PC-3 (cell line): ENCODE measurements at regions not wholly inside any gene's neighbourhood (a gene's known extent, or its start where the extent isn't known, plus 50 kb on each side); places are given as distances from the start of the nearest gene placed in this dataset.

Source experiments
- ATAC-seq: fragments of 200-7000 bp; cut with Tn5 transposase; 2 replicates; pipeline ENCODE4 v1.9.1; 2020; ENCODE audit warnings: mild to moderate bottlenecking, moderate library complexity
- BruUV-seq: library from RNA; stranded (reverse); fragments of 400-500 nt; replicated peaks from 2 replicates; lab custom pipeline; 2021; lab: Mats Ljungman, UMichigan
- CTCF ChIA-PET: fragments of 300-600 bp; sonication (Branson Sonifier 250); formaldehyde crosslinking; loops from one replicate; lab custom pipeline; 2022; ENCODE audit warnings: antibody characterized with exemption; lab: Charles Lee
- POLR2A ChIA-PET: fragments of 300-600 bp; sonication (Branson Sonifier 250); formaldehyde crosslinking; loops from one replicate; lab custom pipeline; 2022; ENCODE audit warnings: antibody characterized with exemption; ENCODE audit not compliant: unreplicated experiment; lab: Charles Lee
- DNase-seq: peaks from one replicate; pipeline ENCODE4 v3.0.0-alpha.2; 2015
- H2AFZ ChIP-seq: fragments of 300-600 bp; sonication (generic); 2 replicates; pipeline ENCODE4 v1.6.0; 2016; ENCODE audit warnings: antibody characterized with exemption, low read length
- H3F3A ChIP-seq: fragments of 300-600 bp; sonication (generic); one replicate; pipeline ENCODE4 v1.6.0; 2017; ENCODE audit warnings: antibody characterized with exemption, low read length, control low read depth, mild to moderate bottlenecking; ENCODE audit not compliant: unreplicated experiment
- H3K27ac ChIP-seq: fragments of 300-600 bp; sonication (generic); 2 replicates; pipeline ENCODE4 v1.5.1; 2016; ENCODE audit warnings: mild to moderate bottlenecking, low read length
- H3K27me3 ChIP-seq: fragments of 300-600 bp; sonication (generic); 2 replicates; pipeline ENCODE4 v1.6.1; 2016; ENCODE audit warnings: low read length, mixed read lengths
- H3K36me3 ChIP-seq: fragments of 300-600 bp; sonication (generic); 2 replicates; pipeline ENCODE4 v1.6.1; 2016; ENCODE audit warnings: low read depth, mixed run types, low read length, mixed read lengths
- H3K4me1 ChIP-seq: fragments of 300-600 bp; sonication (generic); 2 replicates; pipeline ENCODE4 v1.5.1; 2016; ENCODE audit warnings: low read length; ENCODE audit not compliant: insufficient read depth
- H3K4me2 ChIP-seq: fragments of 300-600 bp; sonication (generic); 2 replicates; pipeline ENCODE4 v1.6.0; 2016; ENCODE audit warnings: low read length
- H3K4me3 ChIP-seq: fragments of 300-600 bp; sonication (generic); 2 replicates; pipeline ENCODE4 v1.5.1; 2016; ENCODE audit warnings: mild to moderate bottlenecking, low read length, mixed read lengths
- H3K79me2 ChIP-seq: fragments of 300-600 bp; sonication (generic); 2 replicates; pipeline ENCODE4 v1.6.1; 2017; ENCODE audit warnings: low read length, mixed read lengths
- H3K9ac ChIP-seq: fragments of 300-600 bp; sonication (generic); 2 replicates; pipeline ENCODE4 v1.6.0; 2016; ENCODE audit warnings: mild to moderate bottlenecking, low read length
- H3K9me2 ChIP-seq: fragments of 300-600 bp; sonication (generic); replicated peaks from 2 replicates; pipeline ENCODE4 v1.6.1; 2016; ENCODE audit warnings: mixed run types, low read length, mixed read lengths
- H3K9me3 ChIP-seq: fragments of 300-600 bp; sonication (generic); 2 replicates; pipeline ENCODE4 v1.6.1; 2016; ENCODE audit warnings: low read length, mixed read lengths
- H4K20me1 ChIP-seq: fragments of 300-600 bp; sonication (generic); 2 replicates; pipeline ENCODE4 v1.6.1; 2016; ENCODE audit warnings: low read length, mixed read lengths
- EZH2 ChIP-seq: fragments of 300-600 bp; sonication (generic); IDR thresholded peaks from one replicate; pipeline ENCODE4 v1.6.1; 2017; ENCODE audit warnings: antibody characterized with exemption, mild to moderate bottlenecking, low read length; ENCODE audit not compliant: unreplicated experiment
- EZH2phosphoT487 ChIP-seq: fragments of 300-600 bp; sonication (generic); IDR thresholded peaks from 2 replicates; pipeline ENCODE4 v1.6.1; 2018; ENCODE audit warnings: mild to moderate bottlenecking, antibody characterized with exemption, low read length, borderline replicate concordance
- intact Hi-C: fragments of 100-400 bp; cut with micrococcal nuclease; formaldehyde crosslinking; loops from 2 replicates; pipeline ENCODE4 v1.9.0; 2023
- TF ChIP-seq, protein P1 (sequence below): fragments of 300-600 bp; sonication (generic); conservative IDR thresholded peaks from 2 replicates; pipeline ENCODE4 v1.5.1; 2017; ENCODE audit warnings: antibody characterized with exemption, low read depth, mild to moderate bottlenecking, low read length

DNA sequence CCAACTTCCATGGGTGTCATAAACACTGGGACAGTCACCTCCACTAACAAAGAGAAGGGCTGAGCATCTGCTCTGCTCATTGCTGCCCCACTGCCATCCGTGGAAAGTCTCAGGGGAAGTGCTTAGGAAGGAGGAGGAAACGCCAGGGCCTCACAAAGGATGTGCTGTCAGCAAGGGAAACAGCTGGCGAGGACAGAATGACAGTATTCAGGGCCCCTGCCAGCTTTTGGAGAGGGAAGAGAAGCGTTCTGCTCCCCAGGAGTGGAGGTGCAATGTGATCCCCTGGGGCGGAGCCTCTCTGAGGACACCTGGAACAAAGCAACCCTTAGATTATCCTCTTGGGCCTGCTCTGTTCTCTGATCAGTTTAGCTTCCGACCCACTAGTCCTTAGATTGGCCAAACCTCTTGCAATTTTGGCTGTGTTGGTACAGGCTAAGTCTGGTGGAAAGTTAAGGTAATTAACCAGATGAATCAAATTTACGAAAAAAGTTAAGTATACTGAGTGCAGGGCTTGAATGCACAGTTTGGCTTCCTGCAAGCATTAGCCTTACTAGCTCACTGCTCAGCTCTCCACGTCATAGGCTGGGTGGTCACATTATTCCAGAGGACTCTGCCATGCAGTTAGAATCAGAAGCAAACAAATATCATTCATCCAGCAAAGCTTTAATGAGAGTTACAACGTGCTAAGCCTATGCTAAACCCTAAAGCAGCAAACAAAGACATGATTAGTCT lies 170.2 kb upstream of the NFIA start:
- H3F3A ChIP-seq = no peaks in the 10 kb centered on the region
- no peaks in the 10 kb centered on the region for H3K4me1 ChIP-seq
- 0 out of 2 replicates have a peak overlapping the region, but pooled peaks have one; percentile 18 for H2AFZ ChIP-seq
- H3K9me2 ChIP-seq = no peaks in the 10 kb centered on the region
- no TSS peak for BruUV-seq
- peaks cover 10% of the 10 kb centered on the region for H3K27me3 ChIP-seq
- H3K36me3 ChIP-seq = no peaks in the 10 kb centered on the region
- no peak for ATAC-seq
- H3K4me2 ChIP-seq = no peak overlapping the region
- no peaks in the 10 kb centered on the region for H3K9me3 ChIP-seq
- DNase-seq = no peak
- H3K79me2 ChIP-seq = no peaks in the 10 kb centered on the region
- intact Hi-C loops = no loop called here
- ChIA-PET CTCF (no interaction called here), POLR2A (no interaction called here)
- no peaks in the 10 kb centered on the region for H4K20me1 ChIP-seq
- TF ChIP-seq EZH2 (no peak), EZH2phosphoT487 (no peak)
- TF ChIP-seq, protein P1, sequence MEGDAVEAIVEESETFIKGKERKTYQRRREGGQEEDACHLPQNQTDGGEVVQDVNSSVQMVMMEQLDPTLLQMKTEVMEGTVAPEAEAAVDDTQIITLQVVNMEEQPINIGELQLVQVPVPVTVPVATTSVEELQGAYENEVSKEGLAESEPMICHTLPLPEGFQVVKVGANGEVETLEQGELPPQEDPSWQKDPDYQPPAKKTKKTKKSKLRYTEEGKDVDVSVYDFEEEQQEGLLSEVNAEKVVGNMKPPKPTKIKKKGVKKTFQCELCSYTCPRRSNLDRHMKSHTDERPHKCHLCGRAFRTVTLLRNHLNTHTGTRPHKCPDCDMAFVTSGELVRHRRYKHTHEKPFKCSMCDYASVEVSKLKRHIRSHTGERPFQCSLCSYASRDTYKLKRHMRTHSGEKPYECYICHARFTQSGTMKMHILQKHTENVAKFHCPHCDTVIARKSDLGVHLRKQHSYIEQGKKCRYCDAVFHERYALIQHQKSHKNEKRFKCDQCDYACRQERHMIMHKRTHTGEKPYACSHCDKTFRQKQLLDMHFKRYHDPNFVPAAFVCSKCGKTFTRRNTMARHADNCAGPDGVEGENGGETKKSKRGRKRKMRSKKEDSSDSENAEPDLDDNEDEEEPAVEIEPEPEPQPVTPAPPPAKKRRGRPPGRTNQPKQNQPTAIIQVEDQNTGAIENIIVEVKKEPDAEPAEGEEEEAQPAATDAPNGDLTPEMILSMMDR = no peak
- no peak overlapping the region for H3K27ac ChIP-seq
- H3K4me3 ChIP-seq = no peak overlapping the region
- no peak overlapping the region for H3K9ac ChIP-seq

DNA sequence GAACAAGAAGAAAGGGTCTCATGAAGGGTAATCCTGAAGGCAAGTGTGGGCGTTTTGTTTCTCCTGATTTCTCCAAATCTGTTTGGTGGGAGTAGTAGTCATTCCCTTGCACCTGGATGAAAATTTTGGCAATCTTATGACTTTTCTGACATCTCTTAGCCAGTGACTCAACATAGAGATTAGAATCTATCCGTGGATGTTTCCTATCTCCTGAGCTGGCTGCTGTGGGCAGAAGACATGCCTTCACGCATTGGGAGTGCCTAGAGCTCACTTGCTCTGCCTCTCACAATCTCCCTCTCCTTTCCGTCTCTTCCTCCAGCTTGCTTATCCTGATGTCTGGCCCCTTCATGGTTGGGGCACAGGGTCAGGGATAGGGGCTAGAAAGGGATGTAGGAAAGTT lies 174.2 kb upstream of the NFIA start:
- intact Hi-C loops = no loop called here
- CTCF ChIA-PET = no interaction called here
- BruUV-seq = no TSS peak
- Histone ChIP-seq H3K4me1 (no peaks in the 10 kb centered on the region), H3K9ac (no peak overlapping the region), H2AFZ (no peak overlapping the region), H3K4me2 (no peak overlapping the region), H3K9me2 (no peaks in the 10 kb centered on the region), H3K9me3 (no peaks in the 10 kb centered on the region), H3F3A (no peaks in the 10 kb centered on the region), H3K79me2 (no peaks in the 10 kb centered on the region), H4K20me1 (no peaks in the 10 kb centered on the region), H3K27me3 (peaks cover 2% of the 10 kb centered on the region; the same call in 1 of the 2 replicates), H3K36me3 (no peaks in the 10 kb centered on the region), H3K4me3 (no peak overlapping the region), H3K27ac (no peak overlapping the region)
- POLR2A ChIA-PET = no interaction called here
- ATAC-seq (no peak), DNase-seq (no peak)
- TF ChIP-seq EZH2 (no peak), EZH2phosphoT487 (no peak)
- TF ChIP-seq, protein P1 = no peak

DNA sequence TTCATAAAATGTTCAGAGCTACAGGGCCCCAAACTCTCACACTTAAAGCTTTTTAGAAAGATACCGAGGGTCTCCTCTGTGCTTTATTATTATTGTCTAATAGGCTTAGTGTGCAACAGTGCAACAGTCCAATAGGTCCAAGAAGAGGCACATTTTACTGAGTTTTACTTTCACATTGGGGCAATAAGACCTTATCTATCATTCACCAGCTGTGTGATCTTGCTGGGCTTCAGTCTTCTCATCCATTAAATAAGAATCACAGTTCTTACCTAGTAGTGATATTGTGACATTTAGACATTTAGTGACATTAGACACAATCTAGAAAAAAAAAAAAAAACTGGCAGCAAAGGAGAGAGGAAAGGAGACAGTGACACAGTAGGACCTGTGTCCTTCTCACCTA lies 175.8 kb upstream of the NFIA start:
- ChIA-PET POLR2A (no interaction called here), CTCF (no interaction called here)
- H3K27me3 ChIP-seq = peaks cover 15% of the 10 kb centered on the region
- no peak overlapping the region for H3K4me2 ChIP-seq
- no peak overlapping the region for H2AFZ ChIP-seq
- no peaks in the 10 kb centered on the region for H3K79me2 ChIP-seq
- TF ChIP-seq EZH2 (no peak), EZH2phosphoT487 (no peak)
- TF ChIP-seq, protein P1 = no peak
- intact Hi-C loops = no loop called here
- no peaks in the 10 kb centered on the region for H3K4me1 ChIP-seq
- BruUV-seq = no TSS peak
- DNase-seq (no peak), ATAC-seq (no peak)
- no peaks in the 10 kb centered on the region for H3F3A ChIP-seq
- H3K9me3 ChIP-seq = no peaks in the 10 kb centered on the region
- no peaks in the 10 kb centered on the region for H4K20me1 ChIP-seq
- H3K9ac ChIP-seq = no peak overlapping the region
- H3K9me2 ChIP-seq = no peaks in the 10 kb centered on the region
- H3K36me3 ChIP-seq = no peaks in the 10 kb centered on the region
- no peak overlapping the region for H3K27ac ChIP-seq
- no peak overlapping the region for H3K4me3 ChIP-seq
